ENCODE measurements at regions not wholly inside any gene's neighbourhood (a gene's known extent, or its start where the extent isn't known, plus 50 kb on each side); places are given as distances from the start of the nearest gene placed in this dataset.

DNA sequence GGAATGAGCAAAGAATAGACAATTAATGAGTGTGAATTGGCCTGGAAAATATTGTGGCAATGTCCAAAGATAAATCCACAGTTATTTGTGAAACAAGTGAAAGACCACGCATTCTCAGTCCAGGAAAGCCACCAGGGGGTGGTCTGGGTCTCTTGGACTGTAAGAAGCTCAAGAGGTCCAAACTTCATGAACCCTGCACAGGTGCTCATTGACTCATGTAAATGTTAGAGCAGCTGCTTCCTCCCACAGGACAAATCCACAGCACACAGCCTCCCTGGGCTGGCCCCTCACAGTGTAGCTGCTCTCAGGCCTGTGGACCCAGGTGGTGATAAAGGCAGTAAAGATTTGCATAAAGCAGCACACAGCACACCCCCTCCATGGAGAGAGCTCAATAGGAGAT lies 114.0 kb downstream of the ZNF280B start:
- Histone ChIP-seq H3K9me3 (peaks cover 0 to 4% (median 0%) of the 10 kb centered on the region in 3 donors), H3K4me3 (no peak overlapping the region), H3K4me1 (no peaks in the 10 kb centered on the region), H3K36me3 (replicated peaks in 1 of 2; ENCODE audit: insufficient read depth in 1 of 2, low read depth in 2 of 2) (no peaks in the 10 kb centered on the region), H3K27ac (no peak overlapping the region), H3K27me3 (no peaks in the 10 kb centered on the region)
- WGBS, 2 donors, result 91 to 95% methylated on average over 1 of the region's 1 CpG
- intact Hi-C loops (cut with DNase I), result no loop called here
- DNase-seq, result no peak
- TF ChIP-seq, protein P1, sequence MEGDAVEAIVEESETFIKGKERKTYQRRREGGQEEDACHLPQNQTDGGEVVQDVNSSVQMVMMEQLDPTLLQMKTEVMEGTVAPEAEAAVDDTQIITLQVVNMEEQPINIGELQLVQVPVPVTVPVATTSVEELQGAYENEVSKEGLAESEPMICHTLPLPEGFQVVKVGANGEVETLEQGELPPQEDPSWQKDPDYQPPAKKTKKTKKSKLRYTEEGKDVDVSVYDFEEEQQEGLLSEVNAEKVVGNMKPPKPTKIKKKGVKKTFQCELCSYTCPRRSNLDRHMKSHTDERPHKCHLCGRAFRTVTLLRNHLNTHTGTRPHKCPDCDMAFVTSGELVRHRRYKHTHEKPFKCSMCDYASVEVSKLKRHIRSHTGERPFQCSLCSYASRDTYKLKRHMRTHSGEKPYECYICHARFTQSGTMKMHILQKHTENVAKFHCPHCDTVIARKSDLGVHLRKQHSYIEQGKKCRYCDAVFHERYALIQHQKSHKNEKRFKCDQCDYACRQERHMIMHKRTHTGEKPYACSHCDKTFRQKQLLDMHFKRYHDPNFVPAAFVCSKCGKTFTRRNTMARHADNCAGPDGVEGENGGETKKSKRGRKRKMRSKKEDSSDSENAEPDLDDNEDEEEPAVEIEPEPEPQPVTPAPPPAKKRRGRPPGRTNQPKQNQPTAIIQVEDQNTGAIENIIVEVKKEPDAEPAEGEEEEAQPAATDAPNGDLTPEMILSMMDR (IDR thresholded peaks at IDR 0.05), result no peak
- TF ChIP-seq POLR2A (IDR thresholded peaks at IDR 0.05), result no peak
- no peak for ATAC-seq

DNA sequence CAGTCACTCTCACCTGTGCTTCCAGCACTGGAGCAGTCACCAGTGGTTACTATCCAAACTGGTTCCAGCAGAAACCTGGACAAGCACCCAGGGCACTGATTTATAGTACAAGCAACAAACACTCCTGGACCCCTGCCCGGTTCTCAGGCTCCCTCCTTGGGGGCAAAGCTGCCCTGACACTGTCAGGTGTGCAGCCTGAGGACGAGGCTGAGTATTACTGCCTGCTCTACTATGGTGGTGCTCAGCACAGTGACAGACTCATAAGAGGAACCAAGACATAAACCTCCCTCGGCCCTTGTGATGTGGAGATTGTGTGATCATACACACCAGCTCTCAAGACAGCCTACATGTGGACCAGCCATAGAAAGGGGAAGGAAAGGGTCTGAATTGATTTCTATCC lies 113.3 kb downstream of the ZNF280B start:
- ATAC-seq (no peak), DNase-seq (no peak)
- 22 to 40% methylated on average over 3 of the region's 3 CpGs for whole genome bisulfite sequencing, 2 donors
- Histone ChIP-seq H3K36me3 (replicated peaks in 1 of 2; ENCODE audit: insufficient read depth in 1 of 2, low read depth in 2 of 2) (no peaks in the 10 kb centered on the region), H3K4me1 (no peaks in the 10 kb centered on the region), H3K27me3 (no peaks in the 10 kb centered on the region), H3K27ac (no peak overlapping the region), H3K4me3 (no peak overlapping the region), H3K9me3 (peaks cover 0 to 4% (median 0%) of the 10 kb centered on the region in 3 donors)
- intact Hi-C loops (cut with DNase I), result no loop called here
- TF ChIP-seq, protein P1 (IDR thresholded peaks at IDR 0.05), result no peak
- no peak for TF ChIP-seq POLR2A (IDR thresholded peaks at IDR 0.05)

DNA sequence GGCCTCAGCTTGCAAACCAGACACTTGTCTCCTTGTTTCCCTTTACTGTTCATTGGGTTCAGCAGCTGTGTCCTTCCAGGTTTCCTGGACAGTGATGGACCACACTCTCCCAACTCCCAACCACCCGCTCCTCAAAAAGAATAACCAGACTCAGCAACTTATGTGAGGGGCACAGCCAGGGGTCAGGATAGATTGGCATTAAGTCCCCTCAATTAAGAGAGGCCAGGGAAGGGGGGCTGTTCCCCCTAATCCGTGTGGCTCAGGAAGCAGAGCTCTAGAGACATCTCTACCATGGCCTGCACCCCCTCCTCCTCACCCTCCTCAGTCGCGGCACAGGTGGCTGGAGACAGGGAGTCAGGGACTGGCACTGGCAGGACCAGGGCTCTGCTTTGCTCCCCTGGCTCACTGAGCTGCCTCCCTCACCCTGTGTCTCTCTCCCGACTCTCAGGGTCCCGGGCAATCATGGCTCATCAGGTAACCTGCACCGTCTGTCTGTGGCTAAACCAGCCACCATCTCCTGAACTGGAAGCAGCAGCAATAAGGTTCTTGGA lies 111.7 kb downstream of the ZNF280B start:
- WGBS, 2 donors, result 64 to 68% methylated on average over 5 to 7 of the region's 7 CpGs
- ATAC-seq (peak; percentile 18), DNase-seq (no peak)
- Histone ChIP-seq H3K4me1 (no peaks in the 10 kb centered on the region), H3K27ac (no peak overlapping the region), H3K27me3 (no peaks in the 10 kb centered on the region), H3K4me3 (no peak overlapping the region), H3K9me3 (peaks cover 0 to 4% (median 0%) of the 10 kb centered on the region in 3 donors), H3K36me3 (replicated peaks in 1 of 2; ENCODE audit: insufficient read depth in 1 of 2, low read depth in 2 of 2) (no peaks in the 10 kb centered on the region)
- TF ChIP-seq, protein P1 (IDR thresholded peaks at IDR 0.05), result no peak
- no peak for TF ChIP-seq POLR2A (IDR thresholded peaks at IDR 0.05)
- intact Hi-C loops (cut with DNase I), result no loop called here

DNA sequence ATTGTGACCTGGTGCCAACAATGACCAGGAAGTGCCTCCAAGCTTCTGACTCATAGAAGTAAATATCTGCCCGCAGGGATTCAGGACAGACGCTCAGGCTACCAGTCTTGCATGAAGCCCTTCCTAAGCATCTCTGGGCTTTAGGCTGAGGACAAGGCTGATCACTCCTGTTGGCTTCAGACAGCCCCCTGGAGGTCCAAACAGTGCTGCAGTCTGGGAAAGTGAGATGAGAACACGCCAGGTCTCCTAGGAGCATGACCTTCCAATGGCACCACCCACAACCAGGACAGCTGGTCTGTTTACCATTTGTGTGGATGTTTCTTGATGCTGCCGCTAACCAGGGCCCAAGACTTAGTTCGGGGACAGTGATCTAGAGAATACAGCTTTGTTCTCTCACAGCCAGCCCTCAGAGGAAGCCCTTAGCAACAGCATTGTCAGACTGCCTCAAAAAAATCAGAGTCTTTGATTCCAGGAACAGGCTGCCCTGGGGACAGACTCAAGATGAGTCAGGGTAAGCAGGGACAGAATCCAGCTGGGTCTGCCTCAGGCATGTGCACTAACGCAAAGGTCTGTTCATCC lies 111.2 kb downstream of the ZNF280B start:
- intact Hi-C loops (cut with DNase I), result no loop called here
- H3K27me3 ChIP-seq, result no peaks in the 10 kb centered on the region
- H3K36me3 ChIP-seq (replicated peaks in 1 of 2; ENCODE audit: insufficient read depth in 1 of 2, low read depth in 2 of 2), result no peaks in the 10 kb centered on the region
- 35 to 65% methylated on average over 5 to 6 of the region's 6 CpGs for WGBS, 2 donors
- no peak overlapping the region for H3K27ac ChIP-seq
- no peak overlapping the region for H3K4me3 ChIP-seq
- TF ChIP-seq POLR2A (IDR thresholded peaks at IDR 0.05), result no peak
- TF ChIP-seq, protein P1 (IDR thresholded peaks at IDR 0.05), result no peak
- DNase-seq (peak in 1 of 4 donors; percentile 25), ATAC-seq (peak; percentile 35)
- peaks cover 0 to under 1% (median 0%) of the 10 kb centered on the region in 3 donors for H3K9me3 ChIP-seq
- no peaks in the 10 kb centered on the region for H3K4me1 ChIP-seq

All from body of pancreas (tissue), 4 donors.